ENCODE measurements at regions not wholly inside any gene's neighbourhood (a gene's known extent, or its start where the extent isn't known, plus 50 kb on each side); places are given as distances from the start of the nearest gene placed in this dataset.

DNA sequence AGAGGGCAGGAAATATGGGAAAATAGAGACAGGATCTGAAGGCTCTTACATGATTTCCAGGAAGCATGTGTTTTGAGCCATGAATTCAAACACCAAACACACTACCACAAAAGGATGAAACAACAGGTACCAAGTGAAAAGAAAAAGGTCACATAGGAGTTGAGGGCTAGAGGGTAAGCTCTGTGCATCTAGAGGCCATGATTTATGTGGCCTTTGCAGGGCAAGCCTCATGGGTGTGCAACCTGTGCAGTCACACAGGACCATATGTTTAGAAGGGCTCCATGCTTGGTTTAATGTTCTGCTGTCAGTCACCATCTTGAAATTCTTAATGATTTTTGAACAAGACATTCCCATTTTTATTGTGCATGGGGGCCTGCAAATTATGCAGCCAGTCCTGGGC is 134.5 kb upstream of the CCDC68 start:
- DNase-seq (ENCODE audit: extremely low read depth, low read depth, low spot score): no peak

DNA sequence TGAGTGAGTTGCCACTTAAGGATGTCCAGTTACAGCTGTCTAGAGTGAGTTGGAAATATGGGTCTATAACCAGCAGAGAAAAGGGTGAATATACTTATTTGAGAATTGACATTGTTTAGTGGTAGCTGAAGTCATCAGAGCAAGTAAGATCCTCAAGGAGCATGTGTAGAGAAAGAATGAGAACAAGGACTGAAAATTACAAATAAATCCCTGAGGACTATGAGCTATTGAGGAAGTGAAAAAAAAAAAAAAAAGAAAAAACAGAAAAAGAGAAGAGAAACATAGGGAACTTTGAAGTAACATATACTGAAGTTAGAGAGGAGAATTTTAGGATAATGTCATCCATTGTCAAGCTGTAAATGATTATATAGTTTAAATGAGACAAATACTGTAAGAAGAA is 134.0 kb upstream of the CCDC68 start:
- no peak for DNase-seq (ENCODE audit: extremely low read depth, low read depth, low spot score)

DNA sequence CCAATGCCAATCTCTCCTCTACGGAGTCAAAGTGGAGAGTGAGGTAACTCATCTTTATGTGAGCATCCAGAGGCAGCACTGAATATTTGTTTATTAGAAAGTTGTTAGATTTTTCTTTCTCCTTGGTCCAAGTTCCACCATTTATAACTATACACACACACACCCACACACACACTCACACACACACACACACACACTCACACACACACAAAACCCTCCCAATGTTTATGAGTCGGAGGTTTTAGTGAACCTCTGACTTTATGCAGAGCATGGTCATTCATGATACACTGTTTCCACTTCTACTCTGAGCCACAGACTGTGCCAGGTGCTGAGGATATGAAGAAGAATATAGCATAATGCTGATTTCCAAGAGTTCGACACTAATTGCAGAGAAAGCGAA is 132.9 kb upstream of the CCDC68 start:
- no peak for DNase-seq (ENCODE audit: extremely low read depth, low read depth, low spot score)

DNA sequence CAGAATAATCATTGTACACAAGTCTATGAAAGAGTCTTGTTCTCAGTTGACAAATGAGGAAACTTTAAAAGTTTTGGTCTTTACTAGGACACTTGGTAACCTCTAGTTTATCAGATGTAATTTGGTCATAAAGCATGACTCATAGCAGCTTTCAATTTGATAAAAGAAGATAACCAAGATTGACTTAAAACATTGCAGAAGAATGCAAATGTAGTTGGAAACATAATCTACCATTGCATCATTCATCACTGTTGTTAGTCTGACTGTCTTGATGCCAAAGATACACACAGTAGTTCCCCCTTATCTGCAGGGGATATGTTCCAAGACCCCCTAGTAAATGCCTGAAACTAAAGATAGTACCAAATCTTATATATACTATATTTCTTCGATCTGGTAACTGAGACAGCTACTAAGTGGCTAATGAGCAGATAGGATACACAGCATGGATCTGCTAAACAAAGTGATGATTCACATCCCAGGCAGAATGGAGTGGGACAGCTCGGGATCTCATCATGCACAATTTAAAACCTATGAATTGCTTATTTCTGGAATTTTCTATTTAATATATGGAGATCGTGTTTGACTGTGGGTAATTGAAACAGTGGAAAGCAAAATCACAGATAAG is 131.4 kb upstream of the CCDC68 start:
- DNase-seq (ENCODE audit: extremely low read depth, low read depth, low spot score): no peak

DNA sequence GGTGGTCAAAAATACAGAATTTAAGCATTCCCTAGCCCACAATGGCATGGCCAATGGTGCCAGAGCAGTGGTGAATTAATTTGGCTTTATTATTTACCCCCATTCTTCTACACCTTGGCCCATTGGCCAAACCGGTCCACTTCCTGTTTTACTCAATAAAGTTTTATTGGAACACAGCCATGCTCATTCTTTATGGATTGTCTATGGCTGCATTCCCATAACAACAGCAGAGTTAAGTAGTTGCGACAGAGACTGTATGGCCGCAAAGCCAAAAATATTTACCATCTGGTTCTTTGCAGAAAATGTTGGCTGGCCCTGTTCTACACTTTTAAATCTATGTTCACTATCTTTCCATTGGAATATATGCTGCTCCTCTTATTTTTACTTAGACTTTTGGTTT is 130.3 kb upstream of the CCDC68 start:
- DNase-seq (ENCODE audit: extremely low read depth, low read depth, low spot score): no peak

DNA sequence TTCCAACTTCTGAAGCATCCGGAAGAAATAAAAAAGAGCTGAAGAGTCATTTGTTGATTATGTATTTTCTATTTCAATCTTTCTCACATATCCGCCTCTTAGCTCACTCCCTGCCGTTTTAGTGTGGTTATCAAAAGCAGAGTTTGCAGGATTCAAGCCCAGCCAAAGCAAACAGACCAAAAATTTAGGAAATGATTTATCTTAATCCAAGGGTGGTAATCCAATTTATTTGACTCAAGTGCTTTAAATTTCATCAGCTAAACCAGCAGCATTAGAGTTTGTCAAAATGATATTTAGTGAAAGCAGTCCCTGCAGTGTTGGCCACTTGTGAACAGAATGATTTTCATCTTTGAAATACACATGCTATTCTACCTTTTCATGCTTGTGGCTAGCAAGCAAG is 129.3 kb upstream of the CCDC68 start:
- no peak for DNase-seq (ENCODE audit: extremely low read depth, low read depth, low spot score)

DNA sequence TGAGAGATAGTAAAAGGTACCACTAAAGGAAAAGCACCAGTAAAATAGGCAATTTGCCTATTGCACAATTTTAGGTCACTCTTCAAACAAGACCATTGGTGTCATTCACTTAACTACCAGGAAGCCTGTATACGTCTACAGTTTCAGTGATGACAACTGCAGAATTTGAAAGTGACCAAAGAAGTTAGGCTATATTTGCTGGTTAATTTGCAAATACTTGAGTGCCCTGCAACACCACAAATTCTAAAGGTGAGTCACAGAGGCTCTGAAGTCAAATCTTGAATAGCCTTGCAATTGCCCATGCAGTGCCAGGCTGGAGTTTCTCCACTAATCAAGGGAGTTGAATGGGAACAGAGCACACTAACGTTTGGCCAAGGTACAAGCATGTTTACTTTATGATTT is 128.7 kb upstream of the CCDC68 start:
- DNase-seq (ENCODE audit: extremely low read depth, low read depth, low spot score): no peak

DNA sequence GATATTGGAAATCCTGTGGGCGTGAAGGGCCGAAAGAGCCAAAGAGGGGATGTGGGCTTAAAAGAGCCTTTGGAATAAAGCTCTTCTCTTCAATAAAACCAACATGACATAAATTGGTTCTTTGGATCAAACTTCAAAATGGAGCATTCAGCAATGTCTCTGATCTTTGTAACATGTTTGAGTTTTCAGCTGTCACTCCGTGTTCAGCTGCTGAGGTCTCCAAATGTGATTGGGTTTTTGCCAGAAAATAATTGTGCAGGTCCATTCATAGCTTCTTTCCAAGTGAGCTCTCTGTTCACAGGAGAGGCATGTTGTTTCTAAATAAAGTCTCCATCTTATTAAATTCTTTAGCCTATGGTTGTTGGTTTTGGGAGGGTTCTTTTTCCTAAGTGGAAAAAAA is 127.6 kb upstream of the CCDC68 start:
- no peak for DNase-seq (ENCODE audit: extremely low read depth, low read depth, low spot score)

DNA sequence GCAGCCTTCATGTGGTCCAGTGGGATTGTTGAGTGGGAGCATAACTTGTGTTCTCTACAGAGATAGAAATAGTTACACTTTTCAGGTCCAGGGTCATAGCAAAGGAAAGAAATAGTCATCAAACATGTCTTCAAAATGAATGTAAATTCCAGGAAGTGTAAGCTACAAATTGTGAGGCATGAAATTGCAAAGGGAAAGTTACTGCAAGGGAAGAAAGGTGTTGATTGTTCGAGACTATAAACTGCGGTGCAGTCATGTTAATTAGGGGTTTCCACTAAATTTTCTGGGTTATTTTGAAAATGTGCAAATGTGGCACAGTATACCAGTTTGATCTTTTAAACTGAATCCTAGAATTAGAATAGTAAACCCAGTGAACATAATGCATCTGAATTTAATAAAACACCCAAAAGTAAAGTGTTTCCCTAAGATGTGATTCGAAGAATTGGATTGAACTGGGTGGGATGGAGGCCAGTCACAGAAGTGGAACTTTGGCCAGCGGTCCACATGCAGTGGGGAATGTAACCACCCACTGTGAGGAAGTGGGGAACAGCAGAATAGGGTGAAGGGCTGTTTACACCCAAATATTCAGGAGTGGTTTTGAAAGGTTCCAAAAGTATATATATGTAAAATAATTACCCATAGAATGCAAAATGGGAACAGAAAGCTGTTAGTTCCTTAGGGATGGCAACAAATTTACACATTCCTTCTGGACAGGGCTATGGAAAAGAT is 126.5 kb upstream of the CCDC68 start:
- DNase-seq (ENCODE audit: extremely low read depth, low read depth, low spot score): no peak

DNA sequence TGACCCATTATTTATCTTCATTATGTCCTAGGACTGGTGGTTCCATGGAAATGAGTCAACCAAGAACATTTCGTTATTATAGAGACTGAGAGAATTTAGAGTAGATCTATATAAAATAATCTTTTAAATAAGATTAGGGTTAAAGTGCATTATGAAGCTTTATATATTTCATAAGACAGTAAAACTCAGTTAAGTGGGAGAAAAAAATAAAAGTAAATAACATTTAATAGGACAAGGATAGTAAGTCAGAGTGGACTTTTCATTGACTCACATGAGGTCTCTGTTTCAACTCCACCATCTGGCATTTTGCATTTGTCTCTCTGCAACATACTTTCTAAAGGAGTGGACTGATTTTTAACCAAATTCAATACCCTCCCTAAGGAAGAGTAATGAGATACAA is 125.3 kb upstream of the CCDC68 start:
- DNase-seq (ENCODE audit: extremely low read depth, low read depth, low spot score): no peak

DNA sequence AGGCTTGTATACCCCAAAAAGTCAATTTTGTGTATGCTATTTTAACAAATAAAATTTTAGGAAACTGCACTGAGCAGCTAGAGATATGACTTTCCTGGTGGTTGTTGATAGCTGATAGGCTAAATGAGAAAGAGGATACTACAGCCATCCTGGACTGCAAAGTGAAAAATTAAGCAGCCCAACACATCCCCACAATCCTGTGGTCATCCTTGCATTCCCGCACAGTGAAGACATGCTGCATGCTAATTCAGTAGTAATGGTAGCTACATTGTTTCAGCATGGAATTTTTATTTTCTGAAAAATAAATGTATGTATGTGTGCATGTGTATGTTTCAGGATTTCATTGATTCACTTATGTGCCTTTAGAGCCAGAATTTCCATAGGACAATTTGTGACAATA is 124.2 kb upstream of the CCDC68 start:
- DNase-seq (ENCODE audit: extremely low read depth, low read depth, low spot score): no peak

DNA sequence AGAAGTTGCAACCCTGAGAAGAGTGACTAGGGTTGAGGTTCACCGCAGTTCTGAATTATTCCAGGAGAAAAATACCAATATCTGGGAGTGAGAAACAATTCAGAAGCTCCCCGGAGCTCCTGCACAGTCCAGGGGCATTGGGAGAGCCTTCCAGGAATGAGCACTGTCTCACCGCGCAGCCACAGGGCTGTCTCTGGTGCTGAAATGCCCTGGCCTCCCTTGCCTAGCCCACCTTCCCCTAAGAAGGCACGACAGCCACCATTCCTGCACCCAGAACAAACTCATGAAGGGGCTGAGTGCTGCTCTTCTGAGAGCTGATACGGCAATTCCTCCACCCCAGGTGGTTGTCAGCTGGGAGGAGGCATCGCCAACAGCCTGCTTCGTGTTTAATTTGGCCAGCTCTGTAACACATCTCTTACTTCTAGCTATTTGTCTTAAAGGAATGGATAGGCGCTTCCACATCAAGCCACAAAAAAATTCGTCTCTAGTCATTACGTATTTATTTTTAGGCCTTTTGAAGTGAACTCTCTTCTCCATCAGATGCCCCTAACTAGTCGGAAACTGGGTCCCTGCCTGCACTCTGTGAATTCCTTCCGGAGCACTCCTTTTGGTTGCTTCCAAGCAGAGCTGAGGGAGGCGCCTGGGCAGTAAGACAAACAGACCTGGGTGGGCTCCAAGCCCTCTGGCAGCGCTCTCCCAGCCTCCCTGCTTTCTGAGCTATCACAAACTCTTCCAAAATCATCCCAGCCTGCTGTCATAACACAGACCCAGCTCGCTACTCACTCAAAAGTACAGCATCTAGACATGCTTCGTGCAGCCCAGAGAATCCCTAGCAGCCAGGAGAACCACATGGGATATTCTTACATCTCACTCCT is 120.5 kb upstream of the CCDC68 start:
- DNase-seq (ENCODE audit: extremely low read depth, low read depth, low spot score): no peak

DNA sequence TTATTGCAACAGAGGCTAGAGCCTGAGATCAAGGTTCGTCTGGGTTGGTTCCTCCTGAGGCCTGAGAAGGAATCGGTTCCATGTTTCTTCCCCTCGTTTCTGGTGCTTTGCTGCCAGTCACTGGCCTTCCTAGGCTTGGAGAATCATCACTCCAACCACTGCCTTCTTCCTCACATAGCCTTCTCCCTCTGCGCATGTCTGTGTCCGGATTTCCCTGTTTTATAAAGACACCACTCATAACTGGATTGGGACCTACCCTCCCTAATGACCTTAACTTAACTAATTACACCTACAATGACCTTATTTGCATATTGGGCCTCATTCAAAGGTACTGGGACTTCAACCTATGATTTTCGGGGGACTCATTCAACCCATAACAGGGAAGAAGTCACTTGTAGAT is 119.8 kb upstream of the CCDC68 start:
- DNase-seq (ENCODE audit: extremely low read depth, low read depth, low spot score): no peak

DNA sequence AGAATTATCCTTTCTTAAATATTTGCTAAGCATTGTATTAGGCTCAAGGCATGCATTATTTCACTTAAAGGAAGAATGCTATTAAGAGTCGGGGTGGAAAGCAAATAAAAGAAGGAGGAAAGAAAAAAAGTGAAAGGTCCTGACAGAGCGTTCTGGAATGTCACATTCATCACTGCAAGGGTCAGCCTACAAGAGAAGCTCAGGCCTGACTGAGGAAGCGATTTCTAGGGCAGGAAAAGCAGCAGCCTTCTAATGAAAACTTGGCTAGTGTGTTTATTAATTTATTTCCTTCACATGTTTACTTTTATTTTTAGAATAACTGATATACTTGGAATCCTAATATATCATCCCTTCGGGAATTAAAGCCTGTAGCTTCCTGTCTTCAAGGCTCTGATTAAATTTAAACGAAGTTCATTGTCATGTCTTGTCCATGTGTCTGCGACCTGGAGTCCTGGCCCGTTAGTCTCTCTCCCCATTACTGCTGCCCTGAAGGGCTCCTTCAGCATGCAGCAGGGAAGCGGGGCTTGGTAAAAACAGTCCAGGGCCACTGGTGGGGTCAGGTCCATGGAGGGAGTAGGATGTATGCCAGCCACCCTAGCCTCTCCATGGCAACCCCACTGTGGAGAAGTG is 119.2 kb upstream of the CCDC68 start:
- no peak for DNase-seq (ENCODE audit: extremely low read depth, low read depth, low spot score)

DNA sequence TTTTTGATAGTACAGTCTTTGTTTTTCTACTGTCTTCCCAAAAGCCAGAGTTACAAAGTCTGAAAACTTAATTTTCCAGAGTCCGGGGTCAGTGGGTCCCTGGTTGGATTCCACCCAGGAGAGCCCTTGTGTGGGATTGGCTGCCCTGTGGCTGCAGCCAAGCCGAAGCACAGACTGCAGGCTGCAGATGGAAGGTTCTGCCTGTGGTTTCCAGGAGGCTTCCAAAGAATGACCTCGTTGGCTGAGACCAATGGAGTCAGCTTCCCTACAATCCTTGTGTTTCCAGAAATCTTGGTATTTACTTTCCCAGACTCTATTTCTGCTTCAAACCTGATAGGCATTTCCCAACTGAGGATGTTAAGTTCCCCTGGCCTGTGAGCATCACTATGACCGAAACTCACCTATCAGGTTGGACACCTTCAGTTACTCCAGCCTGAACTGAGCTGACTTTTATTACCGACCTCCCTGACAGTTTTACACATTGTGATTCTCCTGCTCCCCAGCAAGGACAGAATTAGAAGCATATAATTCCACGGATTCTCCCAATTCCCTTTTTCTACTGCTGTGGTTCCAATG is 117.5 kb upstream of the CCDC68 start:
- no peak for DNase-seq (ENCODE audit: extremely low read depth, low read depth, low spot score)

DNA sequence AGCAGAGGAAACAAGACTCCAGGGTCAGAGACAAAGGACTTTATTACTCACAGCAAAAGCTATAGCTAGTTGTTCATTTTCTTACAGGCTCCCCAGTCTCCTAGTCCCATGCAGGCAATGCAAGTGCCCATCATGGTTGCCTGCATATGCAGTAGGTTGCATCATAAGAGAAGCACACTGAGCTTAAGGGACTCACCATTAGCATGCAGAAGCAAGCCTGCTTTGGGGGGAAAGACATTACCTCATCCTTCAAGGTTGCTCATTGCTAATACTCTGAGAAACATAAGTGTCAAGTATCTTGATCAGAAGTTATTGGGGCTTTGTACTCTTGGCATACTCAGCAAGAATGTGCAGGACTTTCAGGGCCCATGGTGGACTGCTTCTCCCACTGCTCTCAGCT is 114.6 kb upstream of the CCDC68 start:
- no peak for DNase-seq (ENCODE audit: extremely low read depth, low read depth, low spot score)

DNA sequence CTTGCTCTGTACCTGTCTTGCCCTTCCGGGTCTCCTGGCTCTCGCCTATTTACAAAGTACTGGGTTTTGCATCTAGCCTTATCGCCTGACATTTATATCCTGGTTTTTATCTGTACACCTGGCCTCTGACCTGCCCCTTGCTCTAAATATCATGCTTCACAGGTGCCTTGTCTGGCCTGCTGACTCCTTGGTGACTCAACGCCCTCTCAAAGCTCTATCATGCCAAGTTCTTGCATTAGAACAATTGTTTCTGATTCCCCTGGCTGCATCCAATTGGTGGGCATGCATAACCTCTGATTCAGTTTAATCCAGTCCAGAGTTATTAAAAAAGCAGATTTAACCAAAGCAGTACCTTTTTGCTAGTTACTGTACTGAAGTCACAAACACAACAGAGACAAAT is 113.9 kb upstream of the CCDC68 start:
- no peak for DNase-seq (ENCODE audit: extremely low read depth, low read depth, low spot score)

DNA sequence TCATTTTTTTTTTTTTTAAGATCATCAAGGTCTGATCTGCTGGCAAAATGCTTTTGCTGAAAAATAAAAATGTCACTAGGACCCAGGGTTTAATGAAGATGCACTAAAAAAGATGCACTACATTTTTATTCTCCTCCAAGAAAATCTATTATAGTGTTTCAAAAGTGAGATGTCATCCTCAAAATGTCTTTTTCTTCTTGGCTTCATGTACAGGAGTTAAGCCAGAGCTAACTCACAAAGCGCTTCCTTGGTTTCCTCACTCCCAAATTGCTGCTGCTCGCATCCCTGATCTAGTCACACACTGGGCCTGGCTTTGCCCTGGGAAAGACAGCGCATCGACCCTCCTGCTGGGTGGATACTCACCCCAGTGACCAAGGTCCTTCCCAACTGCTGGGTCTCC is 113.4 kb upstream of the CCDC68 start:
- DNase-seq (ENCODE audit: extremely low read depth, low read depth, low spot score): no peak

DNA sequence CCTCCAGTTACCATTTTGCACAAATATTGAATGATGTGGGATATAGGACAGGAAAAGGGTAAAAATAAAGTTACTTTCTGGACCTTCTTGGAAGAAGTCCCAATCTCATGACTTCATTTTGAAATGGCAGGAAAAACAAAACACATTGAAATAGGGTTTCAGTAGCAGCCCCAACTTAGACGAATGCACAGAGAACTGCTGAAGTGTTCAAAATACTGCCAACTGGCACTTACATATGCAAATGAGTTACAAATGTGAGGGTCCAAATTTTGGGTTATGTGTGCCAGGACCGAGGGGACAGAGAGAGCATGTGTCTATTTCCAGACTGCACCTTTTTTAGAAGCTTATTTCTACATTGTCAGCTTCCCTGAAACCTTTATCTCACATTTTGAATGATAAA is 112.9 kb upstream of the CCDC68 start:
- no peak for DNase-seq (ENCODE audit: extremely low read depth, low read depth, low spot score)

DNA sequence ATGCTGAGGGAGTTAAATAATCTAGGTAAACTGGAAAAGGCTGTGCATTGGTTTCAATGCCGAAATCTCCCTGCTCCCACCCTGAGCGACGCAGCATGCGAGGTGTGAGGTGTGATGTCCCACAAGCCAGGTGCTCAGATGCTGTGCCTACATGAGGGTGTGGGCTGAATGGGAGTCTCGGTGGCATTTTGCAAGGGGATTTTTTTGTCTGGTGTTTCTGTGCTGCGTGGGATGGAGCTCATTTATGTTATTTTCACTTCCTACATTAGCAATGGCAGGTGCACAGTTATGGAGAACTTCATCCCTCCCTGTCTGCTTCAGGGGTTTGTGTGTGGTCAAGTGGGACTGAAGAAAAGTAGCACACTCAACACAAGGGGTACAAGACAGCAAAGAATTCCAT is 110.2 kb upstream of the CCDC68 start:
- no peak for DNase-seq (ENCODE audit: extremely low read depth, low read depth, low spot score)

DNA sequence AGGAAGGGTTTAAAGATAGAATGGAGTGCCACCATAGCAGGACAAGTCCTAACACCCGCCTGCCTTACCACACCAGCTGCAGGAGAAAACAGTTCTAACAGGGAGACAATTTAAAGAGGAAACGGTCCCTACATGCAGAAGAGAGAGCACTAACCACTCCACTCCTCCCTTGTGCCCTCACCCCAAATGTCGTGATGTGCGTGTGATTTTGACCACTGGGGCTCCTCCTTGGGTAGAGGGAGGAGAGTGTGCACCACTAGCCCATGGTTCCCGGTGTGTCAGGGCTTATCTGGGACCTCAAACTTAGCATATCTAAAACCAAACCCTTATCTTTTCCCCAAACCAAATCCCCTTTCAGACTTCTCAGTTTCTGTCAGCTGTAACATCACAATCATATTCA is 105.5 kb upstream of the CCDC68 start:
- DNase-seq (ENCODE audit: extremely low read depth, low read depth, low spot score): no peak

Data from glomerular endothelial cell (primary cell).